Lower leg skin (tissue), 3 donors: ENCODE measurements at regions not wholly inside any gene's neighbourhood (a gene's known extent, or its start where the extent isn't known, plus 50 kb on each side); places are given as distances from the start of the nearest gene placed in this dataset.

Experiments
- CTCF ChIP-seq, 3 donors: fragments of 450-650 bp; IDR thresholded peaks; one replicate each; pipeline ENCODE4 v1.5.1; 2016; ENCODE audit warnings: antibody characterized with exemption in 3 of 3, mild to moderate bottlenecking in 3 of 3, moderate library complexity in 2 of 3
- POLR2A ChIP-seq, 2 donors: fragments of 450-650 bp; IDR thresholded peaks; one replicate each; pipeline ENCODE4 v1.6.1; 2016 to 2017; ENCODE audit warnings: antibody characterized with exemption in 2 of 2, mild to moderate bottlenecking in 1 of 2, moderate library complexity in 1 of 2

DNA sequence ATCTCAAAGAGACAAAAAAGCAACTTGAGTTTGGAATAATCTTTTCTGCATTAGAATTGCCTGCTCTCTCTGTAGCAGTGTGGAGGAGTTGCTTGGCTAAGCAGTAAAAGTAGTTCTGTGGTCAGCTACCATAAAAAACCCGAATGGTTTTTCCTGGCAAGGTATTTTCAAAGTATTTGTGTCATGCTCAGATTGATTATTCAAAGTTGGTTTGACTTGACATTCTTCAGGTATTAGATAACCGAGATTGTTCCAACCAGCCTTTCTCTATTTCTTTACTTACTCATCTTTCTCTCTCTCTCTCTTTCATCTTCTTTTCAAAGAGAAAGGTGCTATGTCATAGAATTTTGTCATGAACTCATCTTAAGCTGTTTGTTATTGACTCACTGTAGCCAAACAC is 404.9 kb downstream of the CPS1 start:
- TF ChIP-seq POLR2A (IDR thresholded peaks at IDR 0.05) (no peak), CTCF (IDR thresholded peaks at IDR 0.05) (no peak)
